Activated CD8-positive, alpha-beta memory T cell treated with anti-CD3 and anti-CD28 coated beads for 24 hours (primary cell): ENCODE measurements at regions not wholly inside any gene's neighbourhood (a gene's known extent, or its start where the extent isn't known, plus 50 kb on each side); places are given as distances from the start of the nearest gene placed in this dataset.
"Not testable (repeated sequence)": the region's sequence is repeated elsewhere in the genome, so short reads cannot be mapped to it uniquely, and the experiment has no call there.

Source experiments
- DNase-seq: peaks from one replicate; pipeline ENCODE4 v3.0.0-alpha.2; 2020

DNA sequence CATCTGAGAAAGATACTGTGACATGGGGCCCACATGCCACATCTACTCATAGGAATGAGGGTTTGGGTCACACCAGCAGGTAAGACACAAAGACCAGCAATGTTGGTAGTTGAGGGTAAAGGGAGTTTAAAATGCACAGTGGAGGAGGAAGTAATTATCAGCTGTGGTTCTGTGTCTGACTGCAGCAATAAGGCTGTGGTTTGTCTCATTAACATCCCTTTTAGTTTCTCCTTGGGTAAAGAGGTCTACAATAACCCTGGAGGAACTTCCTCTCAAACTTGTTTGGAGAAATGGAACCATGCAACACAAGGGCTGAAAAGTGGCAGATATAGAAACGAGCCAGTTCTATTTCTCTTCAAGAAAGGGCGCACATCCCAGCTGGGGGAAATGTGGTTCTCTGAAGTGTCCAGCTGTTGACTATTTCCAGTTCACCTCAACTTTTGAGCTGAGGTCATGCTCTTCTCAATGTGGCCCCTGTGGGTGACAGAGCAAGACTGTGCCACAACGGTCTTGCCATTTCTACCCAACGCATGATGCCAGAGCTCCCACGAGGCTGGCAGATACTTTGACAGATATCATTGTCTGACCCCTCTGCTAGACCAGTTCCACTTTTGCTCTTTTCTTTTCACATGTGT is 234.3 kb downstream of the SQOR start:
- no peak for DNase-seq

DNA sequence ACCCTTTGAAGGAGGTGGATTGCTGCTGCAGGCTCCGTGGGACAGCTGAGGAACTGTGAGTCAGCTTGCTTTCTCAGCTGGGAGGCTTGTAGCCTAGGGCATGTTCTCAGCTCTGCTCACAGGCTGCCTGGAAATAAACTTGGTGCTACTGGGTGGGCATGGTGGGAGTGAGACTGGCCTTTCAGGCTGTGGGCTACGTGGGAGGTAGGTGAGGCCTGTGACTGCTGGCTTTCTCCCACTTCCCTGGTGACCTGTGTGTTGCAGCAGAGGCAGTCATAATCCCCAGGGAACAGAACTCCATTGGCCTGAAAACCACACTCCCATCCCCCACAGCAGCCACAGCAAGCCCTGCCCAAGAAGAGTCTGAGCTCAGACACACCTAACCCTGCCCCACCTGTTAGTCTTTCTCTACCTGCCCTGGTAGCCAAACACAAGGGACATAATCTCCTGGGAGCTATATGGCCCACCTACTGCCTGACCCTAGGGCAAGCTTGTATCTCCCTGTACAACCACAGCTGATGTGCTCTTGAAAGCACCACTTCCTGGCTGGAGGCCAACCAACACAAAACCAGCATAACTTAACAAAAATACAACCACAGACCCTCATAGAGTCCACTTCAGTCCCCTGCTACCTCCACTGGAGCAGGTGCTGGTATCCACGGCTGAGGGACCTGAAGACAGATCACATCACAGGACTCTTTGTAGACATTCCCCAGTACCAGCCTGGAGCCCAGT is 236.5 kb downstream of the SQOR start:
- DNase-seq: no peak

DNA sequence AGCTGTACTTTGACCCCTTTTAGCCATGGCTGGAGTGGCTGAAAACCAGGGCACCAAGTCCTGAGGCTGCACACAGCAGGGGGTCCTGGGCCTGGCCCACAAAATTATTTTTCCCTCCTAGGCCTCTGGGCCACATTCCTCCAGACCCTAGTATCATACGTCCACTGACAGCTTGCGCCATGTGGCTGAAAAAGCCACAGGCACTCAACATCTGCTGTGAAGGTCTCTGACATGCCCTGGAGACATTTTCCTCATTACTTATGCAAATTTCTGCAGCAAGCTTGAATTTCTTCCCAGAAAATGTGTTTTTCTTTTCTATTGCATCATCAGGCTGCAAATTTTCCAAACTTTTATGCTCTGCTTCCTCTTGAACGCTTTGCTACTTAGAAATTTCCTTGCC is 239.0 kb downstream of the SQOR start:
- DNase-seq: no peak

DNA sequence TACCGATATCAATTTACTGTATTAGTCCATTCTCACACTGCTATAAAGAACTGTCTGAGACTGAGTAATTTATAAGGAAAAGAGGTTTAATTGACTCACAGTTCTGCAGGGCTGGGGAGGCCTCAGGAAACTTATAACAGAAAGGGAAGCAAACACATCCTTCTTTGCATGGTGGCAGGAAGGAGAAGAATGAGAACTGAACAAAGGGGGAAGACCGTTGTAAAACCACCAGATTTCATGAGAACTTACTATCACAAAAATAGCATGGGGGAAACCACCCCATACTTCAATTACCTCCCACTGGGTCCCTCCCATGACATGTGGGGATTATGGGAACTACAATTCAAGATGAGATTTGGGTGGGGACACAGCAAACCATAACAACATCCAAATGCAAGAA is 239.7 kb downstream of the SQOR start:
- not testable (repeated sequence) for DNase-seq

DNA sequence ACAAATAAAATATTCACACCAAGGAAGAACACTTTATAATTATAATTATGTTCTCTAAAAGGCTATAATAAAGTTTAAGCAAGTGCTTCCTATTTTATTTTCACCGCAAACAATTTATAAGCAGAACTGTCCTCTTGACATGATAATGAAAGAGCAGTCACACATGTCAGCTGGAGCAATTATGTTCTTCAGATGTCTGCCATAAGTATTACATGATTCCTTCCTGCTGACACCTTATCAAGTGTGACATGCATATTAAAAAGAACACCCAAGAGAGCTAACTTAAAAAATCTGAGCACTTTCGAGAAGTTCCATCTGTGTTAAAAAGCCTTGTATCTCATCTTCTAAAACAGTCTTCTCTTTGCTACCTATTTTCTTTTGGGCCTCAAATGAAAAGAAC is 249.5 kb downstream of the SQOR start:
- DNase-seq: no peak

DNA sequence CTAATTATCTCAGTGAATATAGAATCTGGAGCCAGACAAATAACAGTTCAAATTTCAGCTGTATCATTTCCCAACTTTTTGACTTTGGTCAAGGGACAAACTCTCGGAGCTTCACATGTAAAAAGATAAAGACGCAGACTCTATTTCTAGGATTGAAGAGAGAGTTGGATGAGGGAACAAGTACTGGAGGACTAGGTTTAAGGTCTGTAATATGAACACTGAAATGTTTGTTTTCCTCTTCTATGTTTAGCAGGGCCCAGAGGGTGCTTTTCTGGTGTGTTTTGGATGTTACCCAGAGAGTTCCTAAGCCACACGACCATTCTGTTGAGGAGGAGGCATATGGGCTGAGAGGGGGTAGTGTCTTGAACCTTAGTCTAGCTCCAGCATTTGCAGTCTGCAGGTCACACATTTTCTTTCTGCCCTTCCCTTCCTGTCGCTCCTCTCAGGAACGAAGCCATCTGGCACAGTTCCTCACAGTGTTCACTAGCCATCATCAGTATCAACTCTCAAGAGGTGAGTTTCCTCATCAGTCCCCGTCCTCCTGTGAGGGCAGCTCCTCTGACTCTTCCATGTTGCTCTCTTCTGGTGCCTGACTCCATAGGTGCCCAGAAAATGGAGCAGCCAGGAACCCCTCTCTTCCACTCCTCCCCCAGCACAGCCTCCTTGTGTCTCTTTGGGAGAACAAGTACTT is 250.1 kb downstream of the SQOR start:
- no peak for DNase-seq

DNA sequence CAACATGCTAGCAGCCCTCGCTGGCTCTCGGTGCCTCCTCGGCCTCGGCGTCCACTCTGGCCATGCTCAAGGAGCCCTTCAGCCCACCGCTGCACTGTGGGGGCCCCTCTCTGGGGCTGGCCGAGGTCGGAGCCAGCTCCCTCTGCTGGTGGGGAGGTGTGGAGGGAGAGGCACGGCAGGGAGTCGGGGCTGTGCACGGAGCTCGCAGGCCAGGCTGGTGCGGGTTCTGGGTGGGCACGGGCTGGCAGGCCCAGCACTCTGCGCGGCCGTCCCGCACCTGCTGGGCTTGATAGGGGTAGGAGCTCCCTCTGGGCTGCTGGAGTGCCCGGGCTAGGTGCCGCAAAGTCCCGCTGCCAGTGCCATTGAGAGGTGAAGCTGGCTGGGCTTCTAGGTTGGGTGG is 251.0 kb downstream of the SQOR start:
- no peak for DNase-seq

DNA sequence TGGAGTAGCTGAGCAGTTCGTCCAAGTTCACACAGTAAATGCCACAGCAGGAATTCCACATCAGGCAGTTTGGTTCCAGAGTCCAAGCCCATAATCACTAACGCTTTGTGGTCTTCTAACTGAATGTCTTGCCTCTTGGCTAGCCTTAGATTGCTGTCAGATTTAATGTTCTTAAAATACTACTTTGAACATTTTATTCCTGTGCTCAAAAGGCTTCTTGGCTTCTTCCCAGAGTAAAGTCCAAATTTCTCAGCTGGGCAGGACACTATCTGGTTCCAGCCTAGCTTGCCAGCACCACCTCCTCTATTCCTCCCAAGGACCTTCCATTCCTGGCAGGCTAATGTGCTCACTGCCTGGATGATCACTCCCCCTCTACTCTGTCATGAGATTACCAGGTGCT is 256.9 kb downstream of the SQOR start:
- no peak for DNase-seq

DNA sequence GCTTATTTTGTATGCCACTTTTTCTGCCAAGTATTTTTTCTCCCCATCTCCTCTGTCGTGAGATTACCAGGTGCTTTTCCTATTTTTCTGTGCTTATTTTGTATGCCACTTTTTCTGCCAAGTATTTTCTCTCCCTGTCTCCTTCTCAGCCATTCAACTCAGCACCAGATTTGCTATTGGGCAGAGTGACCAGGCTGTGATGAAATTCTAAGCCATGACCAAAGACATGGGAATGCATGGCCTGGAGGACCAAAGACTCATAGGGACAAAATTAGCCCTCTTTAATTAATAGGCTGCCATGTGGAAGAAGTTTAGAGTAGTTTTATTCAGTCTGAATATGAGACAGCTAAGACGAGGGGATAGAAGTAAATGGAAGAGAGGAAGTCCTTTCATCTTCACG is 257.4 kb downstream of the SQOR start:
- DNase-seq: no peak

DNA sequence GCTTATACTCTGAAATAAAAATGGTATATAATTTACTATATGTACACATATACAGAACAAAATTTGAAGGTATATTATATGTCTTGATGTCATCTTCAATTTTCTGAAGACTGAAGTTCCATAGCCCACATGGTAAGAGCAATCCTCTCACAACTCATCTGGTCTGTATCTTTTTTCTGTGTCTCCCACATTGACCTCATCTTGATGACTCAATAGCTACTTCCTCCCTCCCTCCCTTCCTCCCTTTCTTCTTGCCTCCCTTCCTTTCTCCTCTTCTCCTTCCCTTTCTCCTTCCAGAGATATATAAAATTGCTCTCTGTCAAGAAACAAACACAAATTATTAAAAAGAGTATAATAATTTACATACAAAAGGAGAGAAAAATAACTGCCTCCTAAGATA is 268.5 kb downstream of the SQOR start:
- no peak for DNase-seq

DNA sequence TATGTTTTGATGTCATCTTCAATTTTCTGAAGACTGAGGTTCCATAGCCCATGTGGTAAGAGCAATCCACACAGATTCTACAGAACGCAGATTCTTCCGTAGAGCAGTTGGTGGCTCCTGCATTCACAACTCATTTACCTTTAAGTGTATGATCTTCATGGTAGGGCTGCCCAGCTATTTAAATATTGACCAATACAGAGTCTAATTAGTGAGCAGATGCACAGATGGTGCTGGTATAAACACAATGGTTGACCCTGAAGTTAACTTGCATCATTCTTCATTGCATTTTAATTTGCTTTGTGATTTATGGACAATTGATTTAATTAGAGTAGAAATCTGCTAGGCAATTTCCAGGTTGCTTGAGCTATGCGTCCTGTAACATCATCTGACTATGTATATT is 269.2 kb downstream of the SQOR start:
- no peak for DNase-seq

DNA sequence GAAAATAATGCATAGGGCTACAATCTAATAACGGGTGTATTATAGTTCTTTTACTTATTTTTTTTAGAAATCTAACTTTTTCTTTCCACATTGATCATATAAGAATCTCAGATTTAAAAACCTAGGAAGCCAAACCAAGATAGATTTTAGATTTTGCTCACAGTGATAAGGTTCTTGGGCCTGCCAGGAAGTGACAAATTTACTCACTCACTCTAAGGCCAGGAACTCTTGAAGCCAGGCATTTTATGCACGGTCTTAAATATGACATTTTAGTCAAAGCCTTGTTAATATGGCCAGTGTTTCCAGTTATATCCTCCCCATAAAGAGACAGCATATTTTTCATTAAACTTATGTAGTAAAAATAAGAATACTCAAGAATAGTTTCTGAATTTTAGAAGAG is 271.4 kb downstream of the SQOR start:
- DNase-seq: no peak

DNA sequence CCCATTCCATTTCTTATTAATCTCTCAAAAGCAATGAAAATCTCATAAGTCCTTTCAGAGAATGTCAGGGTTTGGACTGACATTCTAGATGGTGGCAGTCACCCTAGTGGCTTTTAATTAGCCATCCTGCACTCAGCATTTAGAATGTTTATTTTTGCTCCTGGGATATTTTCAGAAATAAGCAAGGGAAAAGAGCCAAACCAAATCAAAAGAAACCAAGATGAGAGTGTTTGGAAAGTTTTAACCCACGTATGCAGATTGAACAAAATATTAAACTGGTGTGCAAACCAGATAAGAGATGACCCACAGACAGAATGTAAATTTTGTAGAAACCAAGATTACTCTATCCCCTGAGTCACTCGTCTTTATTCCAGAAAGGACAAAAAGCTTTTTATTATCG is 275.8 kb downstream of the SQOR start:
- no peak for DNase-seq

DNA sequence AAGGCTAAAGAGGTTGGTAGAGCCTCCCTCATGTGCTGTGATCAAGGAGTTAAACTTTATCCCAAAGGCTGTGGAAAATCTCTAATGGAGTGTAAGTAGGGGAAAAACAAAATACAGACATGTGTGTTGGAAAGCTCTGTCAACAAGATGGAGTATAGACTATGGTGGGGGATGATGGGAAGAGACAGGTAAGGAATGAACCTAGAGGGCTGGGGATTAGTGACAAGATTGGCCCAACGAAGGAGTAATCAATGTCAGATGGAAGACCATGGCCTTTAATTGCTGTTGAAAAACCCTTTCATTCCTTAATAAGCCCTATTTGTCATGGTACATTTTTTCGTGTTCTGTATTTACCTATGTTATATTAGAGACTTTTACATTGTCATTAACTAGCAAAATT is 278.6 kb downstream of the SQOR start:
- no peak for DNase-seq

DNA sequence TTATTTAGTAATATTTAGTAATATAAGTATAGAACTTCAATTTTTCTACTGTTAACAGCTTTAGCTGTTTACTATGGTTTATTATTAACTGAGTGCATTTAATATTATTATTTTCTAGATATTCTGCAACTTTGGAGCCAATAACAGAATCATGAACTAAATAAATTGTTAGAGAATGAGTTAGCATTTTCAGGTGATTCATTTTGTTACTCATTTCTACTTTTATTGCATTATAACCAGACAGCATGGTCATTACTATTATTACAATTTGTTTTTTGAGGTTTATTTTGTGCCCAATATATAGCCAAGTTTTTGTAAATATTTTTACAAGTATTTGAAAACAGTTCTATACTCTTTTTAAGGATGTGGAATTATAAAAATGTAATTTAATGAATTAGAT is 279.6 kb downstream of the SQOR start:
- DNase-seq: no peak

DNA sequence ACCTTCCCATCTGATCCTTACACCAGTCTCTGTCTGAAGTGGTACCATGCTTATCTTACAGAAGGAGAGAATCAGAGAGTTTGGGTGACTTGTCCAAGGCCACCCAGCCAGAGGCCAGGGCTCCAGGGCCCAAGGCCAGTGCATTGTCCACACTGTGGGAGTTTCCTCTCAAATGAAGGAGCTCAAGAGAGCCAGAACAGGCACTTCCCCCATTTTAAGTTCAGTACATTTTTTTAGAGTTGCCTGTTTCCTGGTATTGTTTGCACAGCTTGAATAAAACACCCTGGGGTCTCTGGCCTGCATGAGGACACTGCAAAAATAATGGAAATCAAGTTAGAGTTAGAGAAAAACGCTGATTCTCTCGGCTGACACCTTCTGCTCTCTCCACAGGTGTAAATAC is 284.0 kb downstream of the SQOR start:
- DNase-seq: no peak

DNA sequence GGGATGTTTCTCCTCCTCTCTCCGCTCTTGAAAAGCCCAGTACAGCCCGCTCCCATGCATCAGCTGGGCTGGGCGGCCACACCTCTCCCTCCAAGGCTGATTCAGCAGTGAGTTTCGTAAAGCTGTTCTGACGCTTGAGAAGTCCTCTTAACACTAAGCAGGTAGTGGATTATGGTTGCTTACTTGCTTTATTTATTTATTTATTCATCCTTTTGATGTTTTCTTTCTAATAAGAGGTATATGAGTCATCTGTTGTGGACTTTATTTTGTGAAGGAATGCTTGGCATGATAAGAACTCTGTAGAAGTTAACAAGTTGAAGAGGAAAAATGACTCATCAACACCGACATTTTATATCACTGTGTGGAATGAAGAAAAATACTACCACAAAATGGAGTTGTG is 285.0 kb downstream of the SQOR start:
- DNase-seq: no peak

DNA sequence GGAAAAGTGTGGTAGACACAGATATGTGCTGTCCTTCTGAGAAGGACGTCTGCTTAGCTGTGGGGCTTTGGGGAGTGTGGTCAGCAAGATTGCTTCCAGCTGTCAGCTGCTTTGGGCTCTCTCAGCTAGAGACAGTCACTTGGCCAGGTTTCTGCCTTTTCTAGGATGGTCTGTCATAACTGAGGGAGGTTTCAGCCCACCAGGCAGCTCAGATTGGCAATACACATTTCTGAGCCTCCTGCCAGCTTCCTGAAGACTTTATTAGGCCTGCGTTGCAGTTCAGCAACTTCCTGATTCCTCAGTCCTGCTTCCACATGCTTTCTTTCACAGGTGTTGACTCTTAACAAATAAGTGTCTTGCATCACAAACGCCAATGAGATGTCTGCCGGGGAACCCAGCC is 286.5 kb downstream of the SQOR start:
- no peak for DNase-seq

DNA sequence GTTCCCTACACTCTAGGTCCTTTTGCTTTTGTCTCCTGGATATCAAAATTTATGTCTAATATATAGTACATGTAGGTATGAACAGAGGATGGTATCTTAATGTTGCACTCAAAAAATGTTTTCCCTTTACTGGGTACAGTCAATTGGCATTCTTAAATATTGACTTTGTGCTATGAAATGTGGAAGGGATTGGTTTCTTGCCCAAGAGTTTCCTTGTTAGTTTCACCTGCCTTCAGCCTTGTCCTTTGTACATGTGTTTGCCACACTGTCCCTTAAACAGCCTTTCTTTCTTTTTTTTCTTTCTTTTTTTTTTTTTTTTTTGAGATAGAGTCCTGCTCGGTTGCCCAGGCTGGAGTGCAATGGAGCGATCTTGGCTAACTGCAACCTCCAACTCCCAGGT is 287.1 kb downstream of the SQOR start:
- DNase-seq: no peak

DNA sequence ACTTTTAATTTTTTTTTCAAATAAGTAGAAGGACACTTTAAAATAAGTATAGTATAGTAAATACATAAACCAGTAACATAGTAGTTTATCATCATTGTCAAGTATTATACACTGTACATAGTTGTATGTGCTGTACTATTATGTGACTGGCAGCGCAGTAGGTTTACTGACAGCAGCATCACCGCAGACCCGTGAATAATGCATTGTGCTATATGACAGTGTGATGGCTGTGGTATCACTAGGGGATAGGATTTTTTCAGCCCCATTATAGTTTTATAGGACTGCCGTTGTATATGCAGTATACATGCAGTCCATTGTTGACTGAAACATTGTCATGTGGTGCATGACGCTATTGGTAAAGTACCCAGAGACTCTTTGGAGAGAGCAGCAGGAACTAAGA is 306.5 kb downstream of the SQOR start:
- DNase-seq: no peak

DNA sequence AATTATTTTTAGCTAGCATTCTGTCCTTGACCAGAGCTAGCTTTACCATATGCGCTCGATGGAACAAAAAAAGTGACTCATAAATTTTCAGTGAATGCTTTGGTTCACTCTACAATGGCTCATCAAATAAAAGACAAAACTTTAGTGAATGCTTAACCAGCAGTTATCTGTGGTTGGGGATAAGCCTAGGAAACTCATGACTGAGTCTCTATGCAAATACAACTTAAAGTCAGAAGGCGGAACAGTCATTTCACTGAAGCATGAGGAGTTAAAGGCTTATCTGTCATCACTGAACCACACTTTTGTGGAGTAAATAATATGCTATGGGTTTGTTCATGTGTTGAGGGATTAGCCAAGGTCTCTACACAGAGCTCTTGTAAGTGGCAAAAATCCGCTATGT is 308.4 kb downstream of the SQOR start:
- no peak for DNase-seq

DNA sequence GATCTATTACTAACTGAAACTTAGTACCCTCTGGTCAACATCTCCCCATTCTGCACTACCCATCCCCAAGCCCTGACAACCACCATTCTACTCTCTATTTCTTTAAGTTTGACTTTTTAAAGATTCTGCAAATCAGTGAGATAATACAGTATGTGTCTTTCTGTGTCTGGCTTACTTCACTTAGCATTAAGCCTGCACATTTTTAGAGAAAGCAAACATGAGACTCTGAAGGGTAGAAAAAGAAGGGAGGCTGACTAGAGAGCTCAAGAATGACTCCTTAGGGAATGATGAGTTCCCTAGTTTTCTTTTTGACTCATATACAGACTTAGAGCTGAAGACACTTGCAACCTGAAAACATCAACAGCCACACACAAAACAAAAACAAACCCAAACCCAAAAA is 311.3 kb downstream of the SQOR start:
- DNase-seq: no peak

DNA sequence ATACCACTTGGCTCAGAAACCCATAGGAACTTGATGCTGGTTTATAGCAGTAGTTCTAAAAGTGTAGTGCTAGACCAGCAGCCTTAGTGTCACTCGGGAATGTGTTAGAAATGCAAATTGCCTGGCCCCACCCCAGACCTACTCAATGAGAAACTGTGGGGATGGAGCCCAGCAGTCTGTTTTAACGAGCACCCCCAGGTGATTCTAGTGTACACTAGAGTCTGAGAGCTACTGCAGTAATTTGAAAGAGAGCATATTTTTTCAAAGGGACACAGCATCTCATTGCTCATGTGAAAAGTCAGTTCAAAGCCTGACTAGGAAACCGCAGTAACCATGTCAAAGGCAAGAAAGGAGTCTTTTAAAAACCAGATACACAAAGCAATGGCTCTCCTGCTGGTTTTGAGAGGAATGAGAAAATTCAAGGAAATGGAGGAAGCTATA is 313.4 kb downstream of the SQOR start:
- no peak for DNase-seq

DNA sequence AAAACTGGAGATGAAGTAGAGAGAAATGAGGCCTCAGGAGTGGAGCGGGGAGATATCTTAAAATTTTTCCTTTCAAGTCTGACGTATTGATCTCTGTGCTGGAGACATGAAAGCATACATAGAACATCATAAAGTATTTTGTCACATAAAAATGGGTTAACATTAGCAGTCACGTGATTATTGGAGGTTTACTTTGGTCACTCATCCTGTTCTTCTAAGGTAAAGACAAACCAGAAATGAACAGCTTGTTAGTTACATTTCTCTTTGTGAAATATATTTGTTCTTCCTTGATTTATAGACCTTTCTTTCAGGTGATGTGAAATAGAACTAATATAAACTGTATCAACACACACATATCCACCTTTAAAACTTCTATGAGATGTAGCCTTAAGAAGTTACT is 324.1 kb downstream of the SQOR start:
- no peak for DNase-seq

DNA sequence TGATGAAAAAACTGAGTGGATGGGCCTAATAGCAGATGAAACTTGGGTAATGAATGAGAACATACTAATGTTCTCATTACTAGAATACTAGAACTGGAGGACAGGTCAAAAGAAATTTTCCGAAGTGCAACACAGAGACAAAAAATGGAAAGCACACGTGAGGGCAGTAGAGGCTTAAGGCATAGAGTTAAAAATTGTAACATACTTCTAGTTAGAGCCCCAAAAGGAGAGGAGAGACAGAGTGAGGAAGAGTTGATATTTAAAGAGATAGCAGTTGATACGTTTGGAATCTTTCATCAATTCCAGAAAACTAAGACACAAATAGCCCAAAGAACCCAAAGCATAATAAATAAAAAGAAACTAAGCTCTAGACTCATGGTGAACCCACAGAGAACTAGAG is 327.9 kb downstream of the SQOR start:
- DNase-seq: no peak
